GM12875 (cell line): ENCODE measurements at regions not wholly inside any gene's neighbourhood (a gene's known extent, or its start where the extent isn't known, plus 50 kb on each side); places are given as distances from the start of the nearest gene placed in this dataset.

Source experiments
- H3K4me3 ChIP-seq: one replicate; pipeline ENCODE4 v1.5.1; 2011; ENCODE audit warnings: low read depth, low read length, control low read depth
- TF ChIP-seq, protein P1 (sequence below): IDR thresholded peaks from 2 replicates; pipeline ENCODE4 v1.5.1; 2011; ENCODE audit warnings: low read depth, mild to moderate bottlenecking, control low read depth, inconsistent platforms, low read length, moderate library complexity, borderline replicate concordance; ENCODE audit not compliant: insufficient read depth

- no peak overlapping the region for H3K4me3 ChIP-seq
- TF ChIP-seq, protein P1, sequence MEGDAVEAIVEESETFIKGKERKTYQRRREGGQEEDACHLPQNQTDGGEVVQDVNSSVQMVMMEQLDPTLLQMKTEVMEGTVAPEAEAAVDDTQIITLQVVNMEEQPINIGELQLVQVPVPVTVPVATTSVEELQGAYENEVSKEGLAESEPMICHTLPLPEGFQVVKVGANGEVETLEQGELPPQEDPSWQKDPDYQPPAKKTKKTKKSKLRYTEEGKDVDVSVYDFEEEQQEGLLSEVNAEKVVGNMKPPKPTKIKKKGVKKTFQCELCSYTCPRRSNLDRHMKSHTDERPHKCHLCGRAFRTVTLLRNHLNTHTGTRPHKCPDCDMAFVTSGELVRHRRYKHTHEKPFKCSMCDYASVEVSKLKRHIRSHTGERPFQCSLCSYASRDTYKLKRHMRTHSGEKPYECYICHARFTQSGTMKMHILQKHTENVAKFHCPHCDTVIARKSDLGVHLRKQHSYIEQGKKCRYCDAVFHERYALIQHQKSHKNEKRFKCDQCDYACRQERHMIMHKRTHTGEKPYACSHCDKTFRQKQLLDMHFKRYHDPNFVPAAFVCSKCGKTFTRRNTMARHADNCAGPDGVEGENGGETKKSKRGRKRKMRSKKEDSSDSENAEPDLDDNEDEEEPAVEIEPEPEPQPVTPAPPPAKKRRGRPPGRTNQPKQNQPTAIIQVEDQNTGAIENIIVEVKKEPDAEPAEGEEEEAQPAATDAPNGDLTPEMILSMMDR: no peak
Measured at GRCh38 chr15:47388299-47388698, 329.0 kb upstream of the SEMA6D start.

GRCh38 chr15:47390208-47390765 lies 327.0 kb upstream of the SEMA6D start:
- no peak overlapping the region for H3K4me3 ChIP-seq

DNA sequence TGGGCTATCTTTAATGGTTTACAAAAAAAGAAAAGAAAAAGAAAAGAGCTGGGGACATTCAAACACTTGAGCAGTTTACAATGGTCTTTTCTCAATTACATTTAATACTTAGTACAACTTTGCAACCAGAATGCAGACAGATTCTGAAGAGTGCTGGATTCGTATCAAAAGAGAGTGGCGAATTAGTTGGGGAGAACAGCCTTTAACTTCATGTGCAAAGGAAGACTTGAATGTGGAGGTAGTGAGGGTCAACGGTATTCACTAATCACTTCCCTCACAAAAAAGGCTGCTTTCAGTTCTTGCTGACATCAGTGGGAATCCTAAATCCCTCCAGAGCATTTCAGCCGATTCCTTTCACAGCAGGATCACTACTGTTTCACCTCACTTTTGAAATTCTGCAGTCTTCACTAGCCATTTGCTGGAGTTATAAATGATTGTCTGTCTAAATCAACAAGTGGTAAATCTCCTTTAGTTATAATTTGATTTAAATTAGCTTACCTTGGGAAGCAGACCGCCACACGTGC lies 323.0 kb upstream of the SEMA6D start:
- no peak overlapping the region for H3K4me3 ChIP-seq
- TF ChIP-seq, protein P1: no peak

More at GRCh38 chr15:47390208-47390765, 327.0 kb upstream of the SEMA6D start:
- TF ChIP-seq, protein P1: no peak

- TF ChIP-seq, protein P1: no peak
- H3K4me3 ChIP-seq: no peak overlapping the region
Measured at GRCh38 chr15:47395076-47395475, 322.2 kb upstream of the SEMA6D start.

GRCh38 chr15:47397655-47398054 lies 319.6 kb upstream of the SEMA6D start:
- TF ChIP-seq, protein P1: no peak
- no peak overlapping the region for H3K4me3 ChIP-seq

GRCh38 chr15:47398132-47398531 lies 319.2 kb upstream of the SEMA6D start:
- TF ChIP-seq, protein P1: no peak
- no peak overlapping the region for H3K4me3 ChIP-seq

DNA sequence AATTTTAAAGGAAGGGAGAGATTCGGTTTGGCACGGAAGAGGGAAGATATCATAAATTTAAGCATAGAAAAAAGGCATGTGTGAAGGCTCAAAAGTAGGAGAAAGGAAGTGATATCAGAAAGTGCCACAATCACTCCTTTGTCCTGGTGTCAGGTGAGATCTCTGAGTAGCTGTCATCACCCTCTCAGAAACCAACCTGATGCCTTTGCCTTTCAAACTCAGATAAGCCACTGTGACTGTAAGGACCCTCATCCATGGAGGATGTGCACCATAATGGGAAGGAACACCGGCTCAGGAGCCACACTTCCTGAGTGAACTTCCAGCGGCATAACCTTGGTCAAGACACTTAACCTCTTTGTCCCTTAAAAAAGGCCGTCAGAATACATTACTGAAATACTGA lies 318.7 kb upstream of the SEMA6D start:
- TF ChIP-seq, protein P1: no peak
- H3K4me3 ChIP-seq: no peak overlapping the region
